ENCODE measurements at regions not wholly inside any gene's neighbourhood (a gene's known extent, or its start where the extent isn't known, plus 50 kb on each side); places are given as distances from the start of the nearest gene placed in this dataset.
"Not testable (repeated sequence)": the region's sequence is repeated elsewhere in the genome, so short reads cannot be mapped to it uniquely, and the experiment has no call there.

GRCh38 chr20:22055981-22056380 lies 350.5 kb downstream of the PAX1 start:
- WGBS, 2 donors = 71 to 84% methylated on average over 1 of the region's 1 CpG
- H3K4me3 ChIP-seq = no peak overlapping the region
- H3K9me3 ChIP-seq = no peaks in the 10 kb centered on the region
- TF ChIP-seq POLR2A (IDR thresholded peaks at IDR 0.05) (no peak), EP300 (IDR thresholded peaks at IDR 0.05) (no peak), CTCF (IDR thresholded peaks at IDR 0.05) (no peak)
- H3K4me1 ChIP-seq = no peaks in the 10 kb centered on the region
- DNase-seq (ENCODE audit: low spot score in 2 of 2) = no peak
- no peaks in the 10 kb centered on the region for H3K27me3 ChIP-seq
- H3K27ac ChIP-seq = no peak overlapping the region
- no peaks in the 10 kb centered on the region for H3K36me3 ChIP-seq

GRCh38 chr20:22052025-22052650 lies 346.7 kb downstream of the PAX1 start:
- Histone ChIP-seq H3K4me3 (no peak overlapping the region), H3K27ac (no peak overlapping the region), H3K27me3 (no peaks in the 10 kb centered on the region), H3K36me3 (no peaks in the 10 kb centered on the region), H3K9me3 (no peaks in the 10 kb centered on the region), H3K4me1 (no peaks in the 10 kb centered on the region)
- TF ChIP-seq EP300 (IDR thresholded peaks at IDR 0.05) = no peak
- no peak for TF ChIP-seq CTCF (IDR thresholded peaks at IDR 0.05)
- 93 to 97% methylated on average over 1 of the region's 1 CpG for WGBS, 2 donors
- DNase-seq (ENCODE audit: low spot score in 2 of 2) = no peak

GRCh38 chr20:22045956-22046507 lies 340.6 kb downstream of the PAX1 start:
- H3K27me3 ChIP-seq; H3K36me3 ChIP-seq; DNase-seq (ENCODE audit: low spot score in 2 of 2); H3K9me3 ChIP-seq; H3K4me3 ChIP-seq; H3K4me1 ChIP-seq; H3K27ac ChIP-seq: not testable (repeated sequence)
- WGBS, 2 donors = 57 to 72% methylated on average over 12 to 13 of the region's 13 CpGs

- no peak overlapping the region for H3K4me3 ChIP-seq
- peaks cover 0 to 21% (median 0%) of the 10 kb centered on the region in 4 donors for H3K9me3 ChIP-seq
- WGBS, 2 donors = 53 to 54% methylated on average over 1 of the region's 1 CpG
- TF ChIP-seq CTCF (IDR thresholded peaks at IDR 0.05) = no peak
- no peaks in the 10 kb centered on the region for H3K4me1 ChIP-seq
- DNase-seq (ENCODE audit: low spot score in 2 of 2) = no peak
- H3K27me3 ChIP-seq = no peaks in the 10 kb centered on the region
- H3K27ac ChIP-seq = no peak overlapping the region
- H3K36me3 ChIP-seq = no peaks in the 10 kb centered on the region
Observed at GRCh38 chr20:22027423-22027822, 322.0 kb downstream of the PAX1 start.

GRCh38 chr20:22020201-22020600 lies 314.7 kb downstream of the PAX1 start:
- no peak for DNase-seq (ENCODE audit: low spot score in 2 of 2)
- no peaks in the 10 kb centered on the region for H3K36me3 ChIP-seq
- H3K4me1 ChIP-seq = no peaks in the 10 kb centered on the region
- no peak overlapping the region for H3K27ac ChIP-seq
- H3K4me3 ChIP-seq = no peak overlapping the region
- H3K9me3 ChIP-seq = peaks cover 0 to 3% (median 0%) of the 10 kb centered on the region in 4 donors
- no peak for TF ChIP-seq POLR2A (IDR thresholded peaks at IDR 0.05)
- no peak for TF ChIP-seq EP300 (IDR thresholded peaks at IDR 0.05)
- TF ChIP-seq CTCF (IDR thresholded peaks at IDR 0.05) = no peak
- H3K27me3 ChIP-seq = no peaks in the 10 kb centered on the region
- 74 to 82% methylated on average over 4 of the region's 4 CpGs for WGBS, 2 donors

GRCh38 chr20:22008456-22008855 lies 303.0 kb downstream of the PAX1 start:
- H3K27ac ChIP-seq = no peak overlapping the region
- H3K4me1 ChIP-seq = no peaks in the 10 kb centered on the region
- H3K27me3 ChIP-seq = no peaks in the 10 kb centered on the region
- H3K36me3 ChIP-seq = no peaks in the 10 kb centered on the region
- DNase-seq (ENCODE audit: low spot score in 2 of 2) = no peak
- no peak for TF ChIP-seq CTCF (IDR thresholded peaks at IDR 0.05)
- TF ChIP-seq POLR2A (IDR thresholded peaks at IDR 0.05) = no peak
- TF ChIP-seq EP300 (IDR thresholded peaks at IDR 0.05) = no peak
- H3K9me3 ChIP-seq = peaks cover 0 to 11% (median 0%) of the 10 kb centered on the region in 4 donors
- 50 to 62% methylated on average over 3 of the region's 3 CpGs for WGBS, 2 donors
- no peak overlapping the region for H3K4me3 ChIP-seq
